Activated CD4-positive, alpha-beta T cell treated with anti-CD3 and anti-CD28 coated beads for 4 hours (primary cell): ENCODE measurements at regions not wholly inside any gene's neighbourhood (a gene's known extent, or its start where the extent isn't known, plus 50 kb on each side); places are given as distances from the start of the nearest gene placed in this dataset.

ENCODE experiments used
- DNase-seq, 2 donors: peaks; one replicate each; pipeline ENCODE4 v3.0.0-alpha.2; 2020

DNA sequence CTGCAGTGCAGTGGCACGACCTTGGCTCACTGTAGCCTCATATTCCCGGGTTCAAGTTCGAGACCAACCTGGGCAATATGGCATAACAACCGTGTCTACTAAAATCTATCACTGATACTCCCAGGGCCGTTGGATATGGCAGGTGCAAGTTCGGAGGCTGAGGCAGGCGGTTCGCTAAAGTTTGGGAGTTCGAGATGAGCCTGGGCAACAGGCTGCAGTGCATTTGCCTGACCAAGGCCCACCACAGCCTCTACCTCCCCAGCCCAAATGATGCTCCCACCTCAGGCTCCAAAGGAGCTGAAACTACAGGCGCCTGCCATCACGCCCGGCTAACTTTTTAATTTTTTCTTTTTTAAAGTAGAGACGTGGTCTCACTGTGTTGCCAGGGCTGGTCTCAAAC is 177.1 kb upstream of the ALG10B start:
- no peak for DNase-seq

DNA sequence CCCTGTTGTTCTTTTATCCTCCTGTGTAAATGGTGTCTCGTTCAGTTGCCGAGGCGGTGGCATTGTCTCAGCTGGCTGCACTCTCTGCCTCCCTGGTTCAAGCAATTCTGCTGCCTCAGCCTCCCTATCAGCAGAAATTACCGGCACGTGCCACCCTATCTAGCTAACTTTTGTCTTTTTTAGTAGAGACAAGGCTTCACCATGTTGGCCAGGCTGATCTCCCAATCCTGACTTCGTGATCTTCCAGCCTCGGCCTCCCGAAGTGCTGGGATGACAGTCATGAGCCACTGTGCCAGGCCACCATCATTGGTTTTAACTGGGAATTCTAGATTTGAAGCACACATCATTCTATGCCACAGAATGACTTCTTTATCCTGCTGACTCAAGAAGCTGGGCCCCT is 175.3 kb upstream of the ALG10B start:
- DNase-seq, result no peak

DNA sequence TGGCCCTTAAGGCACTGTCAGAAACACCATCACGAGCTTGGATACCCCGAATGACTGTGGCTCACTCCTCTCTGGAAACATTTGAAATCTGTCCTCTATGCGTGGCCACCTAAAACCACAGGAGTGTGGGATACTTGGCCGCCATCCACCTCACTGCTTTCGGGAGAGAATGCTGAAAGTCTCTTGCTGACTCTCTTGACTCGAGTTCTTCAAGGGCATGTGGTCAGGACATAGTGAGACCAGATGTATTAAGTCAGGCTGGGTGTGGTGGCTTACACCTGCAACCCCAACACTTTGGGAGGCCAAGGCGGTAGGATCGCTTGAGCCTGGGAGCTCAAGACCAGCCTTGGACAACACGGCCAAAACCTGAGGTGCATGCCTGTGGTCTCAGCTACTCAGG is 174.7 kb upstream of the ALG10B start:
- DNase-seq, result no peak

DNA sequence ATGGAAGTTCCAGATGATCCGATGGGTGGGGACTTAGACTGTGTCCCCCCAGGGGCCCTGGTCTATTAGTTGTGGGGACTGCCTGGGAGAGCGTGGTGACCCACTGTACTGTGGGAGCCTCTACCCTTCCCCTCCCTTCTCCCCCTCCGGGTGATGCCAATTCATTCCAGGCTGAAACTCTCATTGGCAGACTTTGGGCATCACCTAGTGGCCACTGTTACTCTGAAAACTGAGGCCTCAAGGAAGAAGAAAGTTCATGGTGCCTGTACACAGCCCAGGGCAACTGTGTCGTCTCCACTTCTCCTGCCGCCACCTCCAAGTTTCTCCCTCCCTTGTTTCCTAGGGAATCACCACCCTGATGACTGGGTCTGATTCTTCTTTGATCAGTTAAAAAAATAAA is 173.6 kb upstream of the ALG10B start:
- DNase-seq, result no peak

DNA sequence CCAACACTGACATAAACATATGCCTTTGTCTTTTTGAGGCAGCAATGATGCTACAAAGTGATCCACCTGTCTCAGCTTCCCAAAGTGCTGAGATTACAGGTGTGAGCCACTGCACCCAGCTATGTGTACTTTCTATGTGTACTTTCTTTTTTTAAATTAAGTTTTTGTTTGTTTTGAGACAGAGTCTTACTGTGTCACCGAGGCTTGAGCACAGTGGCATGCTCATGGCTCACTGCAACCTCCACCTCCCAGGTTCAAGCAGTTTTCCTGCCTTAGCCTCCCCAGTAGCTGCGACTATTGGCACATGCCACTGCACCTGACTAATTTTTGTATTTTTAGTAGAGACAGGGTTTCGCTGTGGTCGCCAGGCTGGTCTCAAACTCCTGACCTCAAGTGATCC is 172.5 kb upstream of the ALG10B start:
- no peak for DNase-seq

DNA sequence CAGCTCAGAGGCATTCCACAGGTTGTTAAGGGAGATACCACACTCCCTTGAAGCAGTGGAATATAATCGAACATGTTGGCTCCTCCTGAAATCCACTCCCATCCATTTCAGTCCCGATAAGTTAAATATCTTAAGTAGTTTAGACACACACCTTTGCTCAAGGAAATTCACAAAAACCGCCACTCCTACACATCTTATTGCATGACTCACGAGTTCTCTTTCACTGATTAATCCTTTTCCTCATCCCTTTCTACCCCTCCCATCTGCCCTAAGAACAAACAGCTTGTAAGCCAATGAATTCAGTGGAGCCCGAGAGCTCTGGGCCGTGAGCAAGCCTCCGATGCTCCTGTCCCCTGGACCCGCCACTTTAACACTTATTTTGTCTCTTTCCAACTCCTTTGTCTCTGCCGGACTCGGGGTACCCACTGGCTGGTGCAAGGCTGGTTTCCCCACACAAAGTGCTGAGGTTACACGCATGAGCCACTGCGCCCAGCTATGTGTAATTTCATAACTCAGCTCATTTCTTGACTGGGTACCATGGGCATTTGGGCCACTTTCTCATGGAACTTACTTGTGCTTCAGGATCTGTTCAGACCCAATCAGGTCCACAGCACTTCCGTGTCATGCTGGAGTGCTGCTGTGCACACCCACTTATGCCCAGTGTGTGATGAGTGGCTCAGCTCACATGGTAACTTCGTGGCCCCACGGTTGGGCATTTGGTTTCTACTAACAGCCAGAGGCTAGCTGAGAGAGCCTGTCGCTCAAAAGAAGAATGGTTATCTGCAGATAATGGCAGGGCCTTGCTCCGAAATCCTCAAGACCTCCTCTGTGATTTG is 171.8 kb upstream of the ALG10B start:
- DNase-seq, result no peak

DNA sequence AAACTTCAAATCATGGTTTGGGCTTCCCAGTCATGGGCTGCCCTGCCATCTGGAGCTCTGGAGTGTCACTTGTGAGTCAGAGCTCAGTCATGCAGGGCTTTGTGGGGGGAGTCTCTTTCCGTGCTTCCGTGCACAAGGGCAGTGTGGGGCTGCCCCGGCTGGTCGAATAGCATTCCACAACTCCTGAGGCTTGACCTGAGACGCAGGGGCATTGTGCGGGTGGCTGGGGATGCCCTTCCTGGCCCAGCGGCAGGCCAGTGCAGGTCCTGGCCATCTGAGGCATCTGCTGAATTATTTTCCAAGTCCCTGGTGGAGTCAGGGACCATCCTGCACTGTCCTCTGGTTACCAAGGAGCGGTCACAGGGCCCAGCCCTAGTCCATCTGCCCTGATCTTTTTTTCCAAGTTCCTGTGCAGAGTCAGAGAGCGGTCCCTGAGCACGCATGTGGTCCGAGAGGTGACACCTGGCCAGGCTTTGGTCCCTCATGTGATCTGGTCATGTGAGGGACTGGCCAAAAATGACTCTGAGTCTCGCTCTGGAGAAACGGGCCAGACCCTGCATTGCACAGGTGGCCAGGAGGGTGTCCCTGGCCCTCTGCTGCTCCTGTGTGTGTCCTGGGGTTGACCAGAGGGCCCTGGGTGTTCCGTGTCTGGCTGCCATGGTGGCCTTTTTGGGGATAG is 167.0 kb upstream of the ALG10B start:
- no peak for DNase-seq

DNA sequence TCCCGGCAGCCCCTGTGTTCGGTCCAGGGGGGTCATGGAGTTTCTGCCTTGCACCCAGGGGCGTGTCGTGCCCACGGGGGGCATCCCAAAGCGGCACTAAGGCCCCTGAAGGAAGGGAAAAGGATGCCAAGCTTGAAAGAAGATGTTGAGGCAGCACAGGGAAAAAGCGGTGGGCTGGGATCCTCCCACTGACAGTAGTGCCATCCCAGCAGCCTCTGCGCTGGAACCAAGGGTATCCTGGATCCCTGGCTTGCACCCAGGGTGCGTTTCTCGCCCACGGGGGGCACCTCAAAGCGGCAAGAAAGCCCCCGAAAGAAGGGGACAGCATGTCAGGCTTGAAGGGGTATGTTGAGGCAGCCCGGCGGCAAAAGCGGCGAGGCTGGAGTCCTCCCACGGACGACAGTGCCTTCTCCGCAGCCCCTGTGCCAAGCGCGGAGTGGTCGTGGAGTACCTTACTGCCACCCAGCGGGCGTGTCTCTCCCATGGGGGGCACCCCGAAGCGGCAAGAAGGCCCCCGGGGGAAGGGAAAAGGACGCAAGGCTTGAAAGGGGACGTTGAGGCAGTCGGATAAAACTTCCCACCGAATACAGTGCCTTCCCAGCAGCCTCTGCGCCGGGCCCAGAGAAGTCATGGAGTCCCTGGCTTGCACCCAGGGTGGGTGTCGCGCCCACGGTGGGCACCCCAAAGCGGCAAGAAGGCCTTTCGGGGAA is 164.4 kb upstream of the ALG10B start:
- DNase-seq, result no peak

DNA sequence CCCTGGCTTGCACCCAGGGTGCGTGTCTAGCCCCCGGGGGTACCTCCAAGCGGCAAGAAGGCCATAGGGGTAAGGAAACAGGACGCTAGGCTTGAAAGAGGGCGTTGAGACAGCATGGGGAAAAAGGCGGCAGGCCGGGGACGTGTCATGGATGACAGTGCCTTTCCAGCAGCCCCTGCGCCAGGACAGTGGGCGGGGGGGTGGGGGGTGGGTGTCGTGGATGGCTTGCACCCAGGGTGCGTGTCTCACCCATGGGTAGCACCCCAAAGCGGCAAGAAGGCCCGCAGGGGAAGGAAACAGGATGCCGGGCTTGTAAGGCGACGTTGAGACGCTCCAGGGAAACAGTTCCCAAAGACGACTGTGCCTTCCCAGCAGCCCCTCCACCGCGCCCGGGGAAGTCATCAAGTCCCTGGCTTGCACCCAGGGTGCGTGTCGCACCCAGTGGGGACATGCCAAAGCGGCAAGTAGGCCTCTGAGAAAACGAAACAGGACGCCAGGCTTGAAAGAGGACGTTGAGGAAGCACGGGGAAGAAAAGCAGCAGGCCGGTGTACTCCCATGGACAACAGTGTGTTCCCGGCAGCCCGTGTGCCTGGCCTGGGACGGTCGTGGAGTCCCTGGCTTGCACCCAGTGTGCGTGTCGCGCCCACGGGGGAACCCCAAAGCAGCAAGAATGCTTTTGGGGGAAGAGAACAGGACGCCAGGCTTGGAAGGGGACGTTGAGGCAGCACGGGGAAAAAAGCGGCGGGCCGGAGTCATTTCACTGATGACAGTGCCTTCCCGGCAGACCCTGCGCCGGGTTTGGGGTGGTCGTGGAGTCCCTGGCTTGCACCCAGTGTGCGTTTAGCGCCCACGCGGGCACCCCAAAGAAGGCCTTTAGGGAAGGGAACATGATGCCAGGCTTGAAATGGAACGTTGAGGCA is 163.5 kb upstream of the ALG10B start:
- DNase-seq, result no peak

DNA sequence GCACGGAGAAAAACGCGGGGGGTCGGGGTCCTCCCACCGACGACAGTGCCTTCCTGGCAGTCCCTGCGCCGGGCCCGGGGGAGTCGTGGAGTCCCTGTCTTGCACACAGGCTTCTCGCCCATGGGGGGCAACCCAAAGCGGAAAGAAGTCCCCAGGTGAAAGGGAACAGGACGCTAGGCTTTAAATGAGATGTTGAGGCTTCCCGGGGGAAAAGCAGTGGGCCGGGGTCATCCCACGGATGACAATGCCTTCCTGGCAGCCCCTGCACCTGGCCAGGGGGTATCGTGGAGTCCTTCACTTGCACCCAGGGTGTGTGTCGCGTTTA is 162.9 kb upstream of the ALG10B start:
- no peak for DNase-seq

DNA sequence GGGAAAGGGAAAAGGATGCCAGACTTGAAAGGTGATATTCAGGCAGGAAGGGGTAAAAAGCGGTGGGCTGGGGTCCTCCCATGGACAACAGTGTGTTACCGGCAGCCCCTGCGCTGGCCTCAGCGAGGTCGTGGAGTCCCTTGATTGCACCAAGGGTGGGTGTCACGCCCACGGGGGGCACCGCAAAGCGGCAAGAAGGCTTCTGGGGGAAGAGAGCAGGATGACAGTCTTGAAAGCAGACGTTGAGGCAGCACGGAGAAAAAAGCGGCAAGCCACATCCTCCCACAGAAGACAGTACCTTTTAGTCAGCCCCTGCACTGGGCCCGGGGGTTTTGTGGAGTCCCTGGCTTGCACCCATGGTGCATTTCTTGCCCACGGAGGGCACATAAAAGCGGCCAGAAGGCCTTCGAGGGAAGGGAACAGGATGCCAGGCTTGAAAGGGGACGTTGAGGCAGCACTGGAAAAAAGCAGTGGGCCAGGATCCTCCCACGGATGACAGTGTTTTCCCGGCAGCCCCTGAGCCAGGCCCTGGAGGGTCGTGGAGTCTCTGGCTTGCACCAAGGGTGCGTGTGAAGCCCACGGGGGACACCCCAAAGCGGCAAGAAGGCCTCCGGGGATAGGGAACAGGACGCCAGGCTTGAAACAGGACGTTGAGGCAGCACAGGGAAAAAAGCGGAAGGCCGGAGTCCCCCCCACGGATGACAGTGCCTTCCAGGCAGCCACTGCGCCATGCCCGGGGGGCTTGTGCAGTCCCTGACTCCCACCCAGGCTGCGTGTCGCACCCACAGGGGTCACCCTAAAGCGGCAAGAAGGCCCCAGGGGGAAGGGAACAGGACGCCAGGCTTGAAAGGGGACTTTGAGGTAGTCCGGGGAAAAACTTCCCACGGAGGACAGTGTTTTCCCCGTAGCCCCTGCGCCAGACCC is 162.2 kb upstream of the ALG10B start:
- DNase-seq, result no peak

DNA sequence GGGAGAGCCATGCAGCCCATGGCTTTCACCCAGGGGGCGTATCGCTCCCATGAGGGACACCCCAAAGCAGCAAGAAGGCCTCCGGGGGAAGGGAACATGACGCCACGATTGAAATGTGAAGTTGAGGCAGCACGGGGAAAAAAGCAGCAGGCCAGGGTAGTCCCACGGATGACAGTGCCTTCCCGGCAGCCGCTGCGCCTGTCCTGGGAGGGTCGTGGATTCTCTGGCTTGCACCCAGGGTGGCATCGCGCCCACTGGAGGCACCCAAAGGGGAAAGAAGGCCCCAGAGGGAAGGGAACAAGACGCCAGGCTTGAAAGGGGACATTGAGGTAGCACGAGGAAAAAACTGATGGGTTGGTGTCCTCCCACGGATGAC is 161.6 kb upstream of the ALG10B start:
- no peak for DNase-seq

DNA sequence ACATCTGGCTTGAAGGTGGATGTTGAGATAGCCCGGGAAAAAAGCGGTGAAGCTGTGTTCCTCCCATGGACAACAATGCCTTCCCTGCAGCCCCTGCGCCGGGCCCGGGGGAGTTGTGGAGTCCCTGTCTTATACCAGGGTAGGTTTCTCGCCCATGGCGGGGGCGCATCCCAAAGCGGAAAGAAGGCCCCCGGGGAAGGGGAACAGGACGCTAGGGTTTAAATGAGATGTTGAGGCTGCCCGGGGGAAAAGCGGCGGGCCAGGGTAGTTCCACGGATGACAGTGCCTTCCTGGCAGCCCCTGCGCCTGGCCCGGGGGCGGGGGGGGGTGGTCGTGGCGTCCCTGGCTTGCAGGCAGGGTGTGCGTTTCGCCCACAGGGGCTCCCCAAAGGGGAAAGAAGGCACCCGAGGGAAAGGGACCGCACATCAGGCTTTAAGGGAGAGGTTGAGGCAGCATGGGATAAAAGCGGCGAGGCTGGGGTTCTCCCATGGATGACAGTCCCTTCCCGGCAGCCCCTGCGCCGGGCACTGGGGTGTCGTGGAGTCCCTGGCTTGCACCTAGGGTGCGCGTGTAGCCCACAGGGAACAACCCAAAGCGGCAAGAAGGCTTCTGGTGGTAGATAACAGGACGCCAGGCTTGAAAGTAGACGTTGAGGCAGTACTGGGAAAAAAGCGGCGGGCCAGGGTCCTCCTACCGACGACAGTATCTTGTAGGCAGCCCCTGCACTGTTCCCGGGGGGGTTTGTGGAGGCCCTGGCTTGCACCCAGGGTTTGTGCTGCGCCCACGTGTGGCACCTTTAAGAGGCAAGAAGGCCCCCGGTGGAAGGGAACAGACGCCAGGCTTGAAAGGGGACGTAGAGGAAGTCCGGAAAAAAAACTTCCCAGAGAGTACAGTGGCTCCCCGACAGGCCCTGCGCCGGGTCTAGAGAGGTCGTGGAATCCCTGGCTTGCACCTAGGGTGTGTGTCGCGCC is 160.8 kb upstream of the ALG10B start:
- DNase-seq, result no peak

DNA sequence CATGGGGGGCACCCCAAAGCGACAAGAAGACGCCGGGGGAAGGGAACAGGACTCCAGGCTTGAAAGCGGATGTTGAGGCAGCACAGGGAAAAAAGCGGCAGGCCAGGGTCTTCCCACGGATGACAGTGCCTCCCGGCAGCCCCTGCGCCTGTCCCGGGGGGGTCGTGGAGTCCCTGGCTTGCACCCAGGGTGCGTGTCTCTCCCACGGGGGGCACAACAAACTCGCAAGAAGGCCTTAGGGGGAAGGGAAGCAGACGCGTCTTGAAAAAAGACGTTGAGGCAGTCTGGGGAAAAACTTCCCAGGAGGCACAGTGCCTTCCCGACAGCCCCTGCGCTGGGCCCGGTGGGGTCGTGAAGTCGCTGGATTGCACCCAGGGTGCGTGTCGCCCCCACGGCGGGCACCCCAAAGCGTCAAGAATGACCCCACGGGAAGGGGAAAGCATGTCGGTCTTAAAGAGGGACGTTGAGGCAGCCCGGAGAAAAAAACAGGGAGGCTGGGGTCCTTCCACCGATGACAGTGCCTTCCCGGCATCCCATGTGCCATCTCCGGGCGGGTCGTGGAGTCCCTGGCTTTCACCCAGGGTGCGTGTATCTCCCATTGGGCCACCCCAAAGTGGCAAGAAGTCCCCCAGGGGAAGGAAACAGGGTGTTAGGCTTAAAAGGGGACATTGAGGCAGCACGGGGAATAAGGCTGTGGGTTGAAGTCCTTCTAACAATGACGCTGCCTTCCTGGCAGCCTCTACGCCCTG is 159.9 kb upstream of the ALG10B start:
- no peak for DNase-seq

DNA sequence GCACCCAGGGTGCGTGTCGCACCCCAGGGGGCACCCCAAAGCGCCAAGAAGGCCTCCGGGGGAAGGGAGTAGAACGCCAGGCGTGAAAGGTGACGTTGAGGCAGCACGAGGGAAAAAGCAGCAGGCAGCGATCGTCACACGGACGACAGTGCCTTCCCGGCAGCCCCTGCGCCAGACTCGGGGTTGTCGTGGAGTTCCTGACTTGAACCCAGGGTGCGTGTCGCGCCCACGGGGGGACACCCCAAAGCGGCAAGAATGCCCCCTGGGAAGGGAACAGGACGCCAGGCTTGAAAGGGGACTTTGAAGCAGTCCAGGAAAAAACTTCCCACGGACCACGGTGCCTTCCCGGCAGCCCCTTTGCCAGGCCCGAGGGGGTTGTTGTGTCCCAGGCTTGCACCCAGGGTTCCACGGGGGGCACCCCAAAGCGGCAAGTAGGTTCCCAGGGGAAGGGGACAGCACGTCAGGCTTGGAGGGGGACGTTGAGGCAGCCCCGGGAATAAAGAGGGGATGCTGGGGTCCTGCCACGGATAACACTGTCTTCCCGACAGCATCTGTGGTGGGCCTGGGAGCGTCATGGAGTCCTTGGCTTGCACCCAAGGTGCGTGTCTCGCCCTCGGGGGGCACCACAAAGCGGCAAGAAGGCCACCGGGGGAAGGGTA is 159.2 kb upstream of the ALG10B start:
- DNase-seq, result no peak

DNA sequence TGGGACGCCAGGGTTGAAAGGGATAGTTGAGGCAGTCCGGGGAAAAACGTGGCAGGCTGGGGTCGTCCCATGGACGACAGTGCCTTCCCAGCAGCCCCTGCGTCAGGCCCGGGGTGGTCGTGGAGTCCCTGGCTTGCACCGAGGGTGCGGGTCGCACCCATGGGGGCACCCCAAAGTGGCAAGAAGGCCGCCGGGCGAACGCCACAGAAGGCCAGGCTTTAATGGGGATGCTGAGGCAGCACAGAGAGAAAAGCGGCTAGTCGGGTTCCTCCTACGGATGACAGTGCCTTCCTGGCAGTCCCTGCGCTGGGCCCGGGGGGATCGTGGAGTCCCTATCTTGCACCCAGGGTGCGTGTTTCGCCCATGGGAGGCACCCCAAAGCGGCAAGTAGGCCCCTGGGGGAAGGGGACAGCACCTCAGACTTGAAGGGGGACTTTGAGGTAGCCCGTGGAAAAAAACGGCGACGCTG is 158.6 kb upstream of the ALG10B start:
- no peak for DNase-seq

DNA sequence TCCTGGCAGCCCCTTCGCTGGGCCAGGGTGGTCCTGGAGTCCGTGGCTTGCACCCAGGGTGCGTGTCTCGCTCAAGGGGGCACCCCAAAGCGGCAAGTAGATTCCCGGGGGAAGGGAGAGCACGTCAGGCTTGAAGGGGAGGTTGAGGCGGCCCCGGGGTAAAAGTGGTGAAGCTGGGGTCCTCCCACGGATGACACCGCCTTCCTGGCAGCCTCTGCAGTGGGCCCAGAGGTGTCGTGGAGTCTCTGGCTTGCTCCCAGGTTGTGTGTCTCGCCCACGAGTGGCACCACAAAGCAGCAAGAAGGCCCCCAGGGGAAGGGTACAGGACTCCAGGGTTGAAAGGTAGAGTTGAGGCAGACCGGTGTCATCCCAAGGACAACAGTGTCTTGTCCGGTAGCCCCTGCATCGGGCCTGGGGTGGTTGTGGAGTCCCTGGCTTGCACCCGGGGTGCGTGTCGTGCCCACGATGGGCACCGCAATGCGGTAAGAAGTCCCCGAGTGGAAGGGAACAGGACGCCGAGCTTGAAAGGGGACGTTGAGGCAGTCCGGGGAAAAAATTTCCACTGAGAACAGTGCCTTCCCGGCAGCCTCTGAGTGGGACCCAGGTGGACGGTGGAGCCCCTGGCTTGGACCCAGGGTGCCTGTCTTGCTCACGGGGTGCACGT is 158.0 kb upstream of the ALG10B start:
- no peak for DNase-seq

DNA sequence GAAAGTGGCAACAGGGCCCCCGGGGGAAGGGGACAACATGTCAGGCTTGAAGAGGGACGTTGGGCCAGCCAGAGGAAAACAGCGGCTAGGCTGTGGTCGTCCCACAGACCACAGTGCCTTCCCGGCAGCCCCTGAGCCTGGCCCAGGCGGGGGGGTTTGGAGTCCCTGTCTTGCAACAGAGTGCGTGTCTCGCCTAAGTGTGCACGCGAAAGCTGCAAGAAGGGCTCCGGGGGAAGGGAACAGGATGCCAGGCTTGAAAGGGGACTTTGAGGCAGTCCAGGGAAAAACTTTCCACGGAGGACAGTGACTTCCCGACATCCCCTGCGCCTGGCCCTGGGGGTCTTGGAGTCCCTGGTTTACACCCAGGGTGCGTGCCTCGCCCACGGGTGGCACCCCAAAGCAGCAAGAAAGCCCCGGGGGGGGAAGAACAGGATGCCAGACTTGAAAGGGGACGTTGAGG is 157.5 kb upstream of the ALG10B start:
- no peak for DNase-seq
